Esophagus squamous epithelium (tissue), 5 donors: ENCODE measurements at regions not wholly inside any gene's neighbourhood (a gene's known extent, or its start where the extent isn't known, plus 50 kb on each side); places are given as distances from the start of the nearest gene placed in this dataset.

ENCODE experiments used
- DNase-seq: peaks from one replicate; lab custom pipeline; 2025; lab: John Stamatoyannopoulos, UW
- H3K27ac ChIP-seq, 4 donors: fragments of 200-600 bp; sonication (generic); one replicate each; pipeline ENCODE4 v1.5.1; 2016 to 2019; ENCODE audit warnings: mild to moderate bottlenecking in 1 of 4
- H3K27me3 ChIP-seq, 4 donors: fragments of 200-600 bp; sonication (generic); 1 replicate in 3 of 4; 2 replicates in 1 of 4; pipeline versions ENCODE4 v1.5.1 to v1.6.0; 2017 to 2021; ENCODE audit warnings: antibody characterized with exemption in 1 of 4
- H3K36me3 ChIP-seq, 3 donors: fragments of 200-600 bp; sonication (generic); one replicate each; pipeline ENCODE4 v1.5.1; 2016 to 2019
- H3K4me1 ChIP-seq, 3 donors: fragments of 200-600 bp; sonication (generic); one replicate each; pipeline ENCODE4 v1.5.1; 2017 to 2019
- H3K4me3 ChIP-seq, 4 donors: fragments of 200-600 bp; sonication (generic); 1 replicate in 3 of 4; 2 replicates in 1 of 4; pipeline ENCODE4 v1.5.1; 2016 to 2019; ENCODE audit warnings: mild to moderate bottlenecking in 2 of 4, moderate library complexity in 1 of 4
- H3K9me3 ChIP-seq, 3 donors: fragments of 200-600 bp; sonication (generic); one replicate each; pipeline ENCODE4 v1.5.1; 2016 to 2019
- CTCF ChIP-seq, 6 experiments: fragments of 450-650 bp in 4 of 6; fragments of 200-600 bp in 2 of 6; sonication (generic) in 2 of 6; IDR thresholded peaks; one replicate each; pipeline ENCODE4 v1.5.1; 2016 to 2019; ENCODE audit warnings: antibody characterized with exemption in 6 of 6, mild to moderate bottlenecking in 4 of 6, moderate library complexity in 4 of 6
- POLR2A ChIP-seq, 4 donors: fragments of 450-650 bp; IDR thresholded peaks; one replicate each; pipeline ENCODE4 v1.6.1; 2017; ENCODE audit warnings: antibody characterized with exemption in 4 of 4, mild to moderate bottlenecking in 4 of 4, moderate library complexity in 3 of 4
- WGBS, 2 donors: methylation state at CpG; one replicate each; pipeline ENCODE4 v1.1.5; 2018; 5-methylcytosine and 5-hydroxymethylcytosine counted together
- intact Hi-C: fragments of 100-400 bp; cut with DNase I; formaldehyde crosslinking; loops from one replicate; pipeline ENCODE4 v1.15.0; 2022
- donor health status: DM: yes; HTN: yes; CAD: no.

GRCh38 chr1:244283772-244284171, 167.9 kb downstream of the ADSS2 start:
- Histone ChIP-seq H3K27ac (no peak overlapping the region), H3K27me3 (no peaks in the 10 kb centered on the region), H3K9me3 (no peaks in the 10 kb centered on the region), H3K36me3 (no peaks in the 10 kb centered on the region), H3K4me3 (no peak overlapping the region), H3K4me1 (no peaks in the 10 kb centered on the region)
- WGBS, 2 donors, result 81 to 83% methylated on average over 4 of the region's 4 CpGs
- intact Hi-C loops, result no loop called here
- no peak for TF ChIP-seq POLR2A (IDR thresholded peaks at IDR 0.05)
- no peak for TF ChIP-seq CTCF (IDR thresholded peaks at IDR 0.05)
- DNase-seq, result no peak

- Histone ChIP-seq H3K9me3 (no peaks in the 10 kb centered on the region), H3K4me3 (no peak overlapping the region), H3K27me3 (no peaks in the 10 kb centered on the region), H3K4me1 (no peaks in the 10 kb centered on the region), H3K36me3 (no peaks in the 10 kb centered on the region), H3K27ac (no peak overlapping the region)
- DNase-seq, result no peak
- TF ChIP-seq CTCF (IDR thresholded peaks at IDR 0.05) (no peak), POLR2A (IDR thresholded peaks at IDR 0.05) (no peak)
- 65 to 83% methylated on average over 7 to 9 of the region's 17 CpGs for WGBS, 2 donors
- intact Hi-C loops, result no loop called here
These were observed 167.0 kb downstream of the ADSS2 start for GRCh38 chr1:244284641-244285156.

- H3K4me3 ChIP-seq, result no peak overlapping the region
- H3K9me3 ChIP-seq, result no peaks in the 10 kb centered on the region
- TF ChIP-seq CTCF (IDR thresholded peaks at IDR 0.05), result no peak
- TF ChIP-seq POLR2A (IDR thresholded peaks at IDR 0.05), result no peak
- H3K27me3 ChIP-seq, result no peaks in the 10 kb centered on the region
- no peak for DNase-seq
- no peaks in the 10 kb centered on the region for H3K36me3 ChIP-seq
- H3K27ac ChIP-seq, result no peak overlapping the region
- H3K4me1 ChIP-seq, result no peaks in the 10 kb centered on the region
- 43 to 73% methylated on average over 3 to 5 of the region's 5 CpGs for WGBS, 2 donors
- intact Hi-C loops, result no loop called here
These were observed 165.4 kb downstream of the ADSS2 start for GRCh38 chr1:244286341-244286740.

GRCh38 chr1:244287726-244288125, 164.0 kb downstream of the ADSS2 start:
- intact Hi-C loops, result no loop called here
- Histone ChIP-seq H3K27ac (no peak overlapping the region), H3K27me3 (no peaks in the 10 kb centered on the region), H3K9me3 (no peaks in the 10 kb centered on the region), H3K4me1 (no peaks in the 10 kb centered on the region), H3K4me3 (no peak overlapping the region), H3K36me3 (no peaks in the 10 kb centered on the region)
- DNase-seq, result no peak
- 67 to 94% methylated on average over 1 of the region's 1 CpG for WGBS, 2 donors
- no peak for TF ChIP-seq CTCF (IDR thresholded peaks at IDR 0.05)
- no peak for TF ChIP-seq POLR2A (IDR thresholded peaks at IDR 0.05)

- H3K4me1 ChIP-seq, result no peaks in the 10 kb centered on the region
- 90 to 94% methylated on average over 1 of the region's 1 CpG for WGBS, 2 donors
- H3K27ac ChIP-seq, result no peak overlapping the region
- intact Hi-C loops, result no loop called here
- no peaks in the 10 kb centered on the region for H3K9me3 ChIP-seq
- no peak for DNase-seq
- H3K36me3 ChIP-seq, result no peaks in the 10 kb centered on the region
- TF ChIP-seq CTCF (IDR thresholded peaks at IDR 0.05) (no peak), POLR2A (IDR thresholded peaks at IDR 0.05) (no peak)
- no peaks in the 10 kb centered on the region for H3K27me3 ChIP-seq
- H3K4me3 ChIP-seq, result no peak overlapping the region
These were observed 163.0 kb downstream of the ADSS2 start for GRCh38 chr1:244288663-244289062.
